ENCODE measurements at regions not wholly inside any gene's neighbourhood (a gene's known extent, or its start where the extent isn't known, plus 50 kb on each side); places are given as distances from the start of the nearest gene placed in this dataset.

GRCh38 chr5:23353286-23353685, 154.1 kb upstream of the PRDM9 start:
- Histone ChIP-seq H3K9me3 (ENCODE audit: control insufficient read depth, insufficient read depth, low read length) (no peaks in the 10 kb centered on the region), H3K4me1 (ENCODE audit: control insufficient read depth, low read length) (no peaks in the 10 kb centered on the region), H3K79me2 (ENCODE audit: control insufficient read depth, low read length) (no peaks in the 10 kb centered on the region), H4K20me1 (ENCODE audit: control insufficient read depth, insufficient read depth, low read depth, low read length) (no peaks in the 10 kb centered on the region), H3K36me3 (ENCODE audit: control insufficient read depth, low read length) (no peaks in the 10 kb centered on the region), H3K27me3 (ENCODE audit: control insufficient read depth, low read length) (no peaks in the 10 kb centered on the region), H3K4me2 (ENCODE audit: low read length) (no peak overlapping the region), H3F3A (ENCODE audit: control insufficient read depth, insufficient read depth) (no peaks in the 10 kb centered on the region), H3K9me2 (replicated peaks; ENCODE audit: control insufficient read depth, low read length) (no peaks in the 10 kb centered on the region), H3K4me3 (ENCODE audit: low read length) (no peak overlapping the region), H3K27ac (ENCODE audit: low read depth, low read length) (no peak overlapping the region)
- TF ChIP-seq CTCF (IDR thresholded peaks at IDR 0.05; ENCODE audit: low read depth, low read length, poor library complexity, severe bottlenecking) (no peak), EZH2phosphoT487 (IDR thresholded peaks at IDR 0.05; ENCODE audit: borderline replicate concordance, low read length) (no peak)

- H3K27me3 ChIP-seq (ENCODE audit: control insufficient read depth, low read length): no peaks in the 10 kb centered on the region
- H3K36me3 ChIP-seq (ENCODE audit: control insufficient read depth, low read length): no peaks in the 10 kb centered on the region
- no peaks in the 10 kb centered on the region for H3K4me1 ChIP-seq (ENCODE audit: control insufficient read depth, low read length)
- no peaks in the 10 kb centered on the region for H3K9me3 ChIP-seq (ENCODE audit: control insufficient read depth, insufficient read depth, low read length)
- H3K79me2 ChIP-seq (ENCODE audit: control insufficient read depth, low read length): no peaks in the 10 kb centered on the region
- H3K4me3 ChIP-seq (ENCODE audit: low read length): no peak overlapping the region
- no peaks in the 10 kb centered on the region for H3K9me2 ChIP-seq (replicated peaks; ENCODE audit: control insufficient read depth, low read length)
- no peak overlapping the region for H3K4me2 ChIP-seq (ENCODE audit: low read length)
- H3F3A ChIP-seq (ENCODE audit: control insufficient read depth, insufficient read depth): no peaks in the 10 kb centered on the region
- H3K27ac ChIP-seq (ENCODE audit: low read depth, low read length): no peak overlapping the region
- TF ChIP-seq CTCF (IDR thresholded peaks at IDR 0.05; ENCODE audit: low read depth, low read length, poor library complexity, severe bottlenecking) (no peak), EZH2phosphoT487 (IDR thresholded peaks at IDR 0.05; ENCODE audit: borderline replicate concordance, low read length) (no peak)
- H4K20me1 ChIP-seq (ENCODE audit: control insufficient read depth, insufficient read depth, low read depth, low read length): no peaks in the 10 kb centered on the region
These were observed 155.0 kb upstream of the PRDM9 start for GRCh38 chr5:23352446-23352845.

GRCh38 chr5:23343121-23343520, 164.3 kb upstream of the PRDM9 start:
- Histone ChIP-seq H3K79me2 (ENCODE audit: control insufficient read depth, low read length) (no peaks in the 10 kb centered on the region), H3K4me1 (ENCODE audit: control insufficient read depth, low read length) (no peaks in the 10 kb centered on the region), H3K4me3 (ENCODE audit: low read length) (no peak overlapping the region), H4K20me1 (ENCODE audit: control insufficient read depth, insufficient read depth, low read depth, low read length) (no peaks in the 10 kb centered on the region), H3K27ac (ENCODE audit: low read depth, low read length) (no peak overlapping the region), H3K27me3 (ENCODE audit: control insufficient read depth, low read length) (no peaks in the 10 kb centered on the region), H3F3A (ENCODE audit: control insufficient read depth, insufficient read depth) (no peaks in the 10 kb centered on the region), H3K4me2 (ENCODE audit: low read length) (no peak overlapping the region), H3K9me3 (ENCODE audit: control insufficient read depth, insufficient read depth, low read length) (no peaks in the 10 kb centered on the region), H3K9me2 (replicated peaks; ENCODE audit: control insufficient read depth, low read length) (no peaks in the 10 kb centered on the region), H3K36me3 (ENCODE audit: control insufficient read depth, low read length) (no peaks in the 10 kb centered on the region)
- no peak for TF ChIP-seq EZH2phosphoT487 (IDR thresholded peaks at IDR 0.05; ENCODE audit: borderline replicate concordance, low read length)
- no peak for TF ChIP-seq CTCF (IDR thresholded peaks at IDR 0.05; ENCODE audit: low read depth, low read length, poor library complexity, severe bottlenecking)

Measured in DOHH2 (cell line).